Naive thymus-derived CD4-positive, alpha-beta T cell (primary cell): ENCODE measurements at regions not wholly inside any gene's neighbourhood (a gene's known extent, or its start where the extent isn't known, plus 50 kb on each side); places are given as distances from the start of the nearest gene placed in this dataset.

ENCODE experiments used
- ATAC-seq: fragments of 150-1000 bp; cut with Tn5 transposase; 2 replicates; pipeline ENCODE4 v1.10.0; 2021; ENCODE audit warnings: mild to moderate bottlenecking, moderate library complexity
- CTCF ChIA-PET: fragments of 350-600 bp; sonication (Branson Sonifier 250); formaldehyde crosslinking; loops from one replicate; lab custom pipeline; 2021; ENCODE audit warnings: antibody characterized with exemption; lab: Charles Lee
- POLR2A ChIA-PET: fragments of 350-600 bp; sonication (Branson Sonifier 250); formaldehyde crosslinking; loops from one replicate; lab custom pipeline; 2021; ENCODE audit warnings: antibody characterized with exemption, inconsistent platforms; lab: Charles Lee
- DNase-seq, 9 donors: peaks; one replicate each; pipeline versions ENCODE4 v3.0.0 to v3.0.0-alpha.2; 2020 to 2022; ENCODE audit warnings: mixed read lengths in 1 of 9
- H3K27ac ChIP-seq: one replicate; pipeline ENCODE4 v1.7.0; 2013; ENCODE audit warnings: mild to moderate bottlenecking, low read depth, low read length, moderate library complexity
- H3K27me3 ChIP-seq, 2 donors: one replicate each; pipeline ENCODE4 v1.7.0; 2013; ENCODE audit warnings: low read length in 2 of 2, mild to moderate bottlenecking in 2 of 2, moderate library complexity in 2 of 2; ENCODE audit not compliant: control insufficient read depth in 2 of 2, insufficient read depth in 2 of 2
- H3K36me3 ChIP-seq, 3 experiments: 1 replicate in 2 of 3; 2 replicates in 1 of 3; pipeline ENCODE4 v1.7.0; 2013; ENCODE audit warnings: low read length in 3 of 3, mild to moderate bottlenecking in 3 of 3, moderate library complexity in 1 of 3; ENCODE audit not compliant: insufficient read depth in 3 of 3, control insufficient read depth in 2 of 3
- H3K4me1 ChIP-seq, 2 donors: one replicate each; pipeline ENCODE4 v1.7.0; 2013; ENCODE audit warnings: low read length in 2 of 2, mild to moderate bottlenecking in 2 of 2, moderate library complexity in 1 of 2; ENCODE audit not compliant: control insufficient read depth in 2 of 2, insufficient read depth in 2 of 2
- H3K4me3 ChIP-seq: 2 replicates; pipeline ENCODE4 v1.7.0; 2013; ENCODE audit warnings: mild to moderate bottlenecking, low read length
- H3K9me3 ChIP-seq, 3 experiments: 1 replicate in 2 of 3; 2 replicates in 1 of 3; pipeline ENCODE4 v1.7.0; 2013; ENCODE audit warnings: low read length in 3 of 3; ENCODE audit not compliant: control insufficient read depth in 2 of 3
- H3K27ac Mint-ChIP-seq, 9 donors: one replicate each; pipeline ENCODE4 v1.8.0; 2020 to 2022; ENCODE audit warnings: mixed read lengths in 9 of 9, mild to moderate bottlenecking in 8 of 9, moderate library complexity in 5 of 9, inconsistent platforms in 2 of 9
- H3K27me3 Mint-ChIP-seq, 5 donors: one replicate each; pipeline ENCODE4 v1.8.0; 2021 to 2022; ENCODE audit warnings: mixed read lengths in 5 of 5, mild to moderate bottlenecking in 1 of 5
- H3K36me3 Mint-ChIP-seq, 5 donors: one replicate each; pipeline ENCODE4 v1.8.0; 2020 to 2022; ENCODE audit warnings: mixed read lengths in 5 of 5, mild to moderate bottlenecking in 3 of 5, inconsistent platforms in 1 of 5
- H3K4me1 Mint-ChIP-seq, 7 donors: one replicate each; pipeline ENCODE4 v1.8.0; 2020 to 2022; ENCODE audit warnings: mixed read lengths in 7 of 7, mild to moderate bottlenecking in 3 of 7, inconsistent platforms in 1 of 7
- H3K4me3 Mint-ChIP-seq, 10 donors: one replicate each; pipeline ENCODE4 v1.8.0; 2020 to 2022; ENCODE audit warnings: mild to moderate bottlenecking in 10 of 10, mixed read lengths in 10 of 10, moderate library complexity in 6 of 10, inconsistent platforms in 2 of 10
- H3K9me3 Mint-ChIP-seq, 11 donors: one replicate each; pipeline ENCODE4 v1.8.0; 2020 to 2022; ENCODE audit warnings: mixed read lengths in 11 of 11, mild to moderate bottlenecking in 4 of 11, inconsistent platforms in 1 of 11, moderate library complexity in 1 of 11
- intact Hi-C, 2 donors: fragments of 100-400 bp; cut with micrococcal nuclease; formaldehyde crosslinking; loops; one replicate each; pipeline ENCODE4 v1.15.1; 2023

DNA sequence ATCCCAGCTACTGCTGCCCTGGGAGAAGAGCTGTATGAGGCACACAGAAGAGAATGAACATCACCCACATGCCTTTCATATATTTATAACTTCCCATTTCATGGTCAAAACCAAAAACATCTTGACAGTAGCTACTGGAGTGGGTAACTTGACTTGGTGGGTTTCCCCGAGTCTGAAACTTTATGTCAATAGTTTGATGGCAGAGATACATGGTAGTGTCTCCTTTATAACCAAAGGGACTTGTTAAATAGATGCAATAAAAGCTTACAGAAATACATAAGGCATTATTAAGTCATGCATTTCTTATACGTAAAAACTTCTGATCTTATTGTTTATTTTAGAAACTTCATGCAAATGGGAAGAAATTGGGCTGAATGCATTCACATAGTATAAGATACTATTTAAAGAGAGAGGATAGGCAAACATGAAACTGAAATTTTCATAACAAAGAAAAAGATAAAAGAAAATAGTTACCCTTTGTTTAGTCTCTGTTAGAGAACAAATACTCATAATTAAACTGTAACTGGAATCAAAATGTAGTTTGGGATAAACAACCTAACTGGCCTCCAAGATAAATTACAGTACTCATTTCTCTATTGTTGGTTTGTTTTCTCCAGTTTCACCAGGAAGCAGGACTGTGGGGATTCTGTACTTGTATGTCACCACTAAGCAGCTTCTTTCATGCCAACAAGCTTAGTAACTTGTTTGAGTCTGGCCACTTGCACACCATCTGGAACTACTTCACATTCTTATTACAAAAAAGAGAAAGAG lies 459.3 kb upstream of the MEF2C start:
- H3K4me3 ChIP-seq = no peak overlapping the region
- no peaks in the 10 kb centered on the region for H3K27me3 ChIP-seq
- ATAC-seq (no peak), DNase-seq (no peak)
- no peaks in the 10 kb centered on the region for H3K36me3 ChIP-seq
- ChIA-PET POLR2A (no interaction called here), CTCF (no interaction called here)
- intact Hi-C loops = no loop called here
- no peaks in the 10 kb centered on the region for H3K9me3 ChIP-seq
- Mint-ChIP-seq H3K27me3 (no peaks in the 10 kb centered on the region), H3K4me3 (no peak overlapping the region), H3K9me3 (peaks cover 0 to 5% (median 0%) of the 10 kb centered on the region in 11 donors), H3K36me3 (no peaks in the 10 kb centered on the region), H3K27ac (no peak overlapping the region), H3K4me1 (peaks cover 0 to 4% (median 0%) of the 10 kb centered on the region in 7 donors)
- no peak overlapping the region for H3K27ac ChIP-seq
- no peaks in the 10 kb centered on the region for H3K4me1 ChIP-seq

GRCh38 chr5:89338935-89339334 lies 456.0 kb upstream of the MEF2C start:
- Histone ChIP-seq H3K36me3 (no peaks in the 10 kb centered on the region), H3K27me3 (no peaks in the 10 kb centered on the region), H3K27ac (no peak overlapping the region), H3K9me3 (no peaks in the 10 kb centered on the region), H3K4me3 (no peak overlapping the region), H3K4me1 (no peaks in the 10 kb centered on the region)
- H3K4me1 Mint-ChIP-seq = peaks cover 0 to 4% (median 0%) of the 10 kb centered on the region in 7 donors
- no peaks in the 10 kb centered on the region for H3K36me3 Mint-ChIP-seq
- no peak overlapping the region for H3K27ac Mint-ChIP-seq
- intact Hi-C loops = no loop called here
- ATAC-seq (no peak), DNase-seq (no peak)
- H3K9me3 Mint-ChIP-seq = peaks cover 0 to 5% (median 0%) of the 10 kb centered on the region in 11 donors
- ChIA-PET CTCF (no interaction called here), POLR2A (no interaction called here)
- H3K27me3 Mint-ChIP-seq = no peaks in the 10 kb centered on the region
- no peak overlapping the region for H3K4me3 Mint-ChIP-seq

DNA sequence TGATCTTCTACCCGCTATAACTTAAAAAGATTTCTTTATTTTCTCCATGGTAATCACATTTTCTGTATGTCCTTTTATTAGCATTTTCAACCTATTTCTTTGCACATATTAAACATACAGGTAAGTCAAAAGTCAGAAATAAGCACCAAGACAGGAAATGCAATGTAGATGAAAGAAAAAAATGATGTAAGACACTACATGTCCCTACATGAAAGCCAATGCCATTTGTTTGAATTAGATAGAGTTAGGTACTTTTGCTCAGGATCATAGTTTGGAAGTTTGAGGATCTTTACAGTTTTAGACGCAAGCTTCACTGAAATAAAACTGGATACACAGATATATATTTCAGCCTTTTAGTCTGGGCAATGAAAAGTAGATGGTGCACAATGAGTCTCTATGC lies 453.1 kb upstream of the MEF2C start:
- no peaks in the 10 kb centered on the region for H3K4me1 ChIP-seq
- no peaks in the 10 kb centered on the region for H3K27me3 Mint-ChIP-seq
- H3K36me3 Mint-ChIP-seq = no peaks in the 10 kb centered on the region
- H3K9me3 Mint-ChIP-seq = peaks cover 0 to 5% (median 0%) of the 10 kb centered on the region in 11 donors
- H3K4me3 Mint-ChIP-seq = no peak overlapping the region
- intact Hi-C loops = no loop called here
- DNase-seq (no peak), ATAC-seq (no peak)
- no peak overlapping the region for H3K4me3 ChIP-seq
- no peaks in the 10 kb centered on the region for H3K27me3 ChIP-seq
- no peaks in the 10 kb centered on the region for H3K4me1 Mint-ChIP-seq
- ChIA-PET CTCF (no interaction called here), POLR2A (no interaction called here)
- H3K27ac Mint-ChIP-seq = no peak overlapping the region
- H3K27ac ChIP-seq = no peak overlapping the region
- no peaks in the 10 kb centered on the region for H3K36me3 ChIP-seq
- no peaks in the 10 kb centered on the region for H3K9me3 ChIP-seq

DNA sequence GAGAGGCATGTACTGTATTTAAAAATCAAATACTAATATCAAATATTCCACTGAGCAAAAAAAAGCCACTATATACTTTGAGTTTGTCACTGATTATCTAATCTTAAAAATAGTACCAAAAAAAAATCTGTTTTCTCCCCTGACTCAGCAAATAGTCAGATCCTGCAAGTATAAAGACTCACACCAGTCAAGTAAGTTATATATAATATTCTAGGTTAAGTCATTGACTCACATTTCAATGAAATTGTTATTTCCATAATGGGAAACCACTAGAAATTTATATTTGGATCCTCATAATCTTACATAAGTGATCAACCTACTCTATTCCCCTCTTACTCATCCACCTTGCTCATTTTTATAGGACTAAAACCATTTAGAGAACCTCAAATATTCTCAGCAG lies 447.2 kb upstream of the MEF2C start:
- H3K27ac ChIP-seq = no peak overlapping the region
- ChIA-PET CTCF (no interaction called here), POLR2A (no interaction called here)
- no peaks in the 10 kb centered on the region for H3K9me3 ChIP-seq
- H3K4me3 Mint-ChIP-seq = no peak overlapping the region
- H3K9me3 Mint-ChIP-seq = peaks cover 0 to 11% (median 2%) of the 10 kb centered on the region in 11 donors
- DNase-seq (no peak), ATAC-seq (no peak)
- no peaks in the 10 kb centered on the region for H3K36me3 ChIP-seq
- H3K4me1 Mint-ChIP-seq = no peaks in the 10 kb centered on the region
- H3K27me3 ChIP-seq = no peaks in the 10 kb centered on the region
- H3K36me3 Mint-ChIP-seq = peaks cover 0 to 4% (median 0%) of the 10 kb centered on the region in 5 donors
- H3K27me3 Mint-ChIP-seq = no peaks in the 10 kb centered on the region
- intact Hi-C loops = no loop called here
- H3K4me3 ChIP-seq = no peak overlapping the region
- H3K27ac Mint-ChIP-seq = no peak overlapping the region
- no peaks in the 10 kb centered on the region for H3K4me1 ChIP-seq

DNA sequence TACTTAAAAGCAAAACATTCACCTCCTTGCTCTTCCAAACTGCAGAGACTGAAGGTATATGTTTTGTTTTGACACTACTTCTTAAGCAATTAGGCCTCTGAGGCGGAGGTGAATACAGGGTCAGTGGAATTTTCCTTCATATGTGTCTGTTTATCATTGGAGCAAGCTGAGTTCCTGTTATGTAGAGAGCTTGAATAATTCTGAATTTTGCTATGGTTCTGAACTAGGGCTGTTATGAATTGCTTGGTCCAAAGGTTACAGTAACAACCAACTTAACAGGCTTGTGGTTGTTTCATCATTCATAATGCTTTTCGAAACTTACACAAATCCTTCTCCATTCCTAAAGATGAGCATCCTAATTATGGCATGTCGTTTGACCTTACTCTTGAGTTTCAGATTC lies 444.6 kb upstream of the MEF2C start:
- no peak for ATAC-seq
- H3K27ac Mint-ChIP-seq = no peak overlapping the region
- no peak overlapping the region for H3K4me3 Mint-ChIP-seq
- DNase-seq = no peak
- H3K27me3 ChIP-seq = no peaks in the 10 kb centered on the region
- H3K36me3 Mint-ChIP-seq = peaks cover 0 to 4% (median 0%) of the 10 kb centered on the region in 5 donors
- H3K4me1 Mint-ChIP-seq = no peaks in the 10 kb centered on the region
- no peaks in the 10 kb centered on the region for H3K9me3 ChIP-seq
- H3K4me1 ChIP-seq = no peaks in the 10 kb centered on the region
- H3K27ac ChIP-seq = no peak overlapping the region
- ChIA-PET POLR2A (no interaction called here), CTCF (no interaction called here)
- H3K36me3 ChIP-seq = no peaks in the 10 kb centered on the region
- intact Hi-C loops = no loop called here
- H3K9me3 Mint-ChIP-seq = peaks cover 0 to 11% (median 2%) of the 10 kb centered on the region in 11 donors
- no peak overlapping the region for H3K4me3 ChIP-seq
- H3K27me3 Mint-ChIP-seq = no peaks in the 10 kb centered on the region

DNA sequence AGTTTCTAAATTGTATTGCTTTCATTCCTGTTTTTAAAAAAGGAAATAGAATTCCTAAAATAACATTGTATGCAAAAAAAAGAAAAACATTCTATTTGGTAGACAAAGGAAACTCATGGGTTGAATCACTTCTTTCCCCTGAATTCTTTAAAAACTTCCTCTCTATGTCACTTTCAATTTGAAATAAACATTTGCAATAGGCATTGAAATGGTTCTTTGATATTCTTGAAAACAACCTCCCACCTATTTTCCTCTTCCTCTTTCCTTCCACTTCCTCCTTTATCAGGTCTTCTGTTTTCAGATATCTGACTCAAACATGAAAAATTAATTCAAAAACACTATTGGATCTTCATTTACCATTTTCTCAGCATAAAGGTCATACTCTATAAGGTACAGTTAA lies 442.0 kb upstream of the MEF2C start:
- Histone ChIP-seq H3K9me3 (no peaks in the 10 kb centered on the region), H3K4me1 (no peaks in the 10 kb centered on the region), H3K36me3 (no peaks in the 10 kb centered on the region), H3K27ac (no peak overlapping the region), H3K4me3 (no peak overlapping the region), H3K27me3 (no peaks in the 10 kb centered on the region)
- Mint-ChIP-seq H3K36me3 (peaks cover 0 to 4% (median 0%) of the 10 kb centered on the region in 5 donors), H3K4me1 (no peaks in the 10 kb centered on the region), H3K27ac (no peak overlapping the region), H3K4me3 (no peak overlapping the region), H3K9me3 (peaks cover 0 to 6% (median 2%) of the 10 kb centered on the region in 11 donors), H3K27me3 (no peaks in the 10 kb centered on the region)
- intact Hi-C loops = no loop called here
- ChIA-PET CTCF (no interaction called here), POLR2A (no interaction called here)
- ATAC-seq (no peak), DNase-seq (no peak)
